Loucy (cell line): ENCODE measurements at regions not wholly inside any gene's neighbourhood (a gene's known extent, or its start where the extent isn't known, plus 50 kb on each side); places are given as distances from the start of the nearest gene placed in this dataset.

Experiments used
- H2AFZ ChIP-seq: fragments of 200-600 bp; sonication (generic); 2 replicates; pipeline ENCODE4 v1.6.0; 2016; ENCODE audit warnings: antibody characterized with exemption, mild to moderate bottlenecking, low read length, moderate library complexity
- H3F3A ChIP-seq: fragments of 200-600 bp; 2 replicates; pipeline ENCODE4 v1.6.0; 2016; ENCODE audit warnings: antibody characterized with exemption, low read depth, mild to moderate bottlenecking
- H3K27me3 ChIP-seq: fragments of 200-600 bp; sonication (generic); 2 replicates; pipeline ENCODE4 v1.6.1; 2014; ENCODE audit warnings: low read length, mild to moderate bottlenecking; ENCODE audit not compliant: insufficient read depth, poor library complexity, severe bottlenecking
- H3K36me3 ChIP-seq: fragments of 200-600 bp; sonication (generic); 2 replicates; pipeline ENCODE4 v1.6.1; 2016; ENCODE audit warnings: low read length; ENCODE audit not compliant: insufficient read depth
- H3K4me1 ChIP-seq: fragments of 200-600 bp; sonication (generic); 2 replicates; pipeline ENCODE4 v1.5.1; 2014; ENCODE audit warnings: low read length, mild to moderate bottlenecking; ENCODE audit not compliant: insufficient read depth, poor library complexity, severe bottlenecking
- H3K4me2 ChIP-seq: fragments of 200-600 bp; sonication (generic); 2 replicates; pipeline ENCODE4 v1.6.0; 2014; ENCODE audit warnings: antibody characterized with exemption, low read length, low read depth, mild to moderate bottlenecking; ENCODE audit not compliant: poor library complexity, severe bottlenecking
- H3K4me3 ChIP-seq: fragments of 200-600 bp; sonication (generic); 2 replicates; pipeline ENCODE4 v1.5.1; 2014; ENCODE audit warnings: low read length, mild to moderate bottlenecking, mixed read lengths; ENCODE audit not compliant: poor library complexity, severe bottlenecking
- H3K79me2 ChIP-seq: fragments of 200-600 bp; sonication (generic); 2 replicates; pipeline ENCODE4 v1.6.1; 2014; ENCODE audit warnings: low read length; ENCODE audit not compliant: insufficient read depth
- H3K9ac ChIP-seq: fragments of 200-600 bp; sonication (generic); 2 replicates; pipeline ENCODE4 v1.6.0; 2014; ENCODE audit warnings: mild to moderate bottlenecking, low read depth, low read length, moderate library complexity; ENCODE audit not compliant: poor library complexity, severe bottlenecking
- H3K9me2 ChIP-seq: fragments of 200-600 bp; sonication (generic); replicated peaks from 2 replicates; pipeline ENCODE4 v1.6.1; 2016; ENCODE audit warnings: low read depth, low read length, mixed read lengths
- H3K9me3 ChIP-seq: fragments of 200-600 bp; sonication (generic); 2 replicates; pipeline ENCODE4 v1.6.1; 2014; ENCODE audit warnings: mild to moderate bottlenecking, antibody characterized with exemption, low read length, low read depth; ENCODE audit not compliant: insufficient read depth
- H4K20me1 ChIP-seq: fragments of 200-600 bp; sonication (generic); 2 replicates; pipeline ENCODE4 v1.6.0; 2014; ENCODE audit warnings: antibody characterized with exemption, low read length, mild to moderate bottlenecking; ENCODE audit not compliant: insufficient read depth, poor library complexity, severe bottlenecking
- EZH2phosphoT487 ChIP-seq: fragments of 200-600 bp; IDR thresholded peaks from 2 replicates; pipeline ENCODE4 v1.6.1; 2018; ENCODE audit warnings: antibody characterized with exemption, mild to moderate bottlenecking, moderate library complexity, borderline replicate concordance
- TF ChIP-seq, protein P1 (sequence below): fragments of 200-600 bp; sonication (generic); conservative IDR thresholded peaks from 2 replicates; pipeline ENCODE4 v1.5.1; 2014; ENCODE audit warnings: mild to moderate bottlenecking, antibody characterized with exemption, low read length

DNA sequence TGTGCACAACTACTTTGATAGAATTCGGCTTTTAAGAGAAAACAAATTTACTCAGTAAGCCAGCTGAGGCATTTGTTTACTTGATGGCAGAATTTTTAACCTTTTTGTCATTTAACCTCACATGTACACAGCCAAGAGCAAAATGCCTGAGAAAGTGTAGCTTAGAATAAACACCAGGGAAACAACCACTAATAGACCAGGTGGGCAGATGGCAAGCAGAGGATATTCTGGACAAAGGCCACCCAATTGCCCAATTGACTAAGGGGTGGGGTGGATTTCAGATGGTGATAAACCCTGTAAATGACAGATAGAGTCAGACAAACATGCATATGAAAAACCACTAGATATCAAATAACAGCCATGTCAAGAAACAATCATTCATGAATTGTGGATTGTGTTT, 190.7 kb upstream of the FBXL4 start:
- H3K4me1 ChIP-seq, result no peaks in the 10 kb centered on the region
- no peak overlapping the region for H2AFZ ChIP-seq
- no peak overlapping the region for H3K4me2 ChIP-seq
- no peaks in the 10 kb centered on the region for H3K36me3 ChIP-seq
- H3K9me3 ChIP-seq, result no peaks in the 10 kb centered on the region
- no peaks in the 10 kb centered on the region for H4K20me1 ChIP-seq
- H3K9ac ChIP-seq, result no peak overlapping the region
- H3K27me3 ChIP-seq, result no peaks in the 10 kb centered on the region
- H3K79me2 ChIP-seq, result no peaks in the 10 kb centered on the region
- no peak for TF ChIP-seq EZH2phosphoT487
- TF ChIP-seq, protein P1, sequence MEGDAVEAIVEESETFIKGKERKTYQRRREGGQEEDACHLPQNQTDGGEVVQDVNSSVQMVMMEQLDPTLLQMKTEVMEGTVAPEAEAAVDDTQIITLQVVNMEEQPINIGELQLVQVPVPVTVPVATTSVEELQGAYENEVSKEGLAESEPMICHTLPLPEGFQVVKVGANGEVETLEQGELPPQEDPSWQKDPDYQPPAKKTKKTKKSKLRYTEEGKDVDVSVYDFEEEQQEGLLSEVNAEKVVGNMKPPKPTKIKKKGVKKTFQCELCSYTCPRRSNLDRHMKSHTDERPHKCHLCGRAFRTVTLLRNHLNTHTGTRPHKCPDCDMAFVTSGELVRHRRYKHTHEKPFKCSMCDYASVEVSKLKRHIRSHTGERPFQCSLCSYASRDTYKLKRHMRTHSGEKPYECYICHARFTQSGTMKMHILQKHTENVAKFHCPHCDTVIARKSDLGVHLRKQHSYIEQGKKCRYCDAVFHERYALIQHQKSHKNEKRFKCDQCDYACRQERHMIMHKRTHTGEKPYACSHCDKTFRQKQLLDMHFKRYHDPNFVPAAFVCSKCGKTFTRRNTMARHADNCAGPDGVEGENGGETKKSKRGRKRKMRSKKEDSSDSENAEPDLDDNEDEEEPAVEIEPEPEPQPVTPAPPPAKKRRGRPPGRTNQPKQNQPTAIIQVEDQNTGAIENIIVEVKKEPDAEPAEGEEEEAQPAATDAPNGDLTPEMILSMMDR, result no peak
- H3K4me3 ChIP-seq, result no peak overlapping the region
- no peaks in the 10 kb centered on the region for H3F3A ChIP-seq
- H3K9me2 ChIP-seq, result no peaks in the 10 kb centered on the region

DNA sequence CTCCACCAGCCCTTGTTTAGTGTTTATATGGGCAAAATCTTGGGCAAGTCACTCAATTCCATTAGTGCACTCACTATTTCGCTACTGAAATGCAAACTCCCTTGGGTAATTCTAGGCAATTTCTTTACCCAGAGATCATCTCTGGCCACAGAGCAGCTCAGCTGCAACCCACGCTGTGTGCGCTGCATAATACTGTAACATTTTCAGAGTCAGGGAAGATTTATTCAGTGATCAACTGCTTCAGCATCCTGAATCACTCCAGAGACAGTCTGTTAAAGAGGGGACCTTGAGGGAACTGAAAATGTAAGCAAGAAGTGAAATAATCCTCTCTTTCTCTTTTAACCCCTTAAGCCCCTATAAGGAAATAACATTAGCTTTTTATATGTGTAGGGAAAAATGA, 189.6 kb upstream of the FBXL4 start:
- H3K4me2 ChIP-seq, result no peak overlapping the region
- H3K9me3 ChIP-seq, result no peaks in the 10 kb centered on the region
- no peak overlapping the region for H3K4me3 ChIP-seq
- no peaks in the 10 kb centered on the region for H3F3A ChIP-seq
- H3K36me3 ChIP-seq, result no peaks in the 10 kb centered on the region
- no peak overlapping the region for H2AFZ ChIP-seq
- H3K9ac ChIP-seq, result no peak overlapping the region
- TF ChIP-seq, protein P1, result no peak
- TF ChIP-seq EZH2phosphoT487, result no peak
- no peaks in the 10 kb centered on the region for H4K20me1 ChIP-seq
- H3K4me1 ChIP-seq, result no peaks in the 10 kb centered on the region
- H3K79me2 ChIP-seq, result no peaks in the 10 kb centered on the region
- H3K9me2 ChIP-seq, result no peaks in the 10 kb centered on the region
- no peaks in the 10 kb centered on the region for H3K27me3 ChIP-seq

DNA sequence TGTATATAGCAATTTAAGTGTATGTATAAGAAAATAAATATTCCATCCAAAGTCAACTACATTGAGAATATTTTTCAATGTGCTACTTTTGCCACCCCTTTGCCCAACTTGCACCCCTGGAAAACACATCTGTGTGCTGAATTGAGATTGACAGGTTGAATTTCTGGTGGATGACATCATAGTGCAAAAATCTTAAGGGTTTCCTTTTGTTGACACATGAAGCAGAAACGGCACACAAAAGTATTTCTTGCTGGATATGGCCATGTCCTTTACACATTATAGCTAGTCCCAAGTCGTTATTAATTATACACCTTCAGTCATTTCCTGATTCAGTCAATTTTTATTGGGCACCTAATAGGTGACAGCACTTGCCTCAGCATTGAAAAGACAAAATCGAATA, 188.7 kb upstream of the FBXL4 start:
- no peak overlapping the region for H3K9ac ChIP-seq
- no peaks in the 10 kb centered on the region for H3K27me3 ChIP-seq
- no peaks in the 10 kb centered on the region for H4K20me1 ChIP-seq
- H3K9me2 ChIP-seq, result no peaks in the 10 kb centered on the region
- no peak overlapping the region for H2AFZ ChIP-seq
- H3K4me1 ChIP-seq, result no peaks in the 10 kb centered on the region
- no peak overlapping the region for H3K4me3 ChIP-seq
- no peaks in the 10 kb centered on the region for H3K9me3 ChIP-seq
- no peaks in the 10 kb centered on the region for H3K79me2 ChIP-seq
- no peak overlapping the region for H3K4me2 ChIP-seq
- H3K36me3 ChIP-seq, result no peaks in the 10 kb centered on the region
- TF ChIP-seq, protein P1, result no peak
- no peak for TF ChIP-seq EZH2phosphoT487
- H3F3A ChIP-seq, result no peaks in the 10 kb centered on the region
